ENCODE measurements at regions not wholly inside any gene's neighbourhood (a gene's known extent, or its start where the extent isn't known, plus 50 kb on each side); places are given as distances from the start of the nearest gene placed in this dataset.

DNA sequence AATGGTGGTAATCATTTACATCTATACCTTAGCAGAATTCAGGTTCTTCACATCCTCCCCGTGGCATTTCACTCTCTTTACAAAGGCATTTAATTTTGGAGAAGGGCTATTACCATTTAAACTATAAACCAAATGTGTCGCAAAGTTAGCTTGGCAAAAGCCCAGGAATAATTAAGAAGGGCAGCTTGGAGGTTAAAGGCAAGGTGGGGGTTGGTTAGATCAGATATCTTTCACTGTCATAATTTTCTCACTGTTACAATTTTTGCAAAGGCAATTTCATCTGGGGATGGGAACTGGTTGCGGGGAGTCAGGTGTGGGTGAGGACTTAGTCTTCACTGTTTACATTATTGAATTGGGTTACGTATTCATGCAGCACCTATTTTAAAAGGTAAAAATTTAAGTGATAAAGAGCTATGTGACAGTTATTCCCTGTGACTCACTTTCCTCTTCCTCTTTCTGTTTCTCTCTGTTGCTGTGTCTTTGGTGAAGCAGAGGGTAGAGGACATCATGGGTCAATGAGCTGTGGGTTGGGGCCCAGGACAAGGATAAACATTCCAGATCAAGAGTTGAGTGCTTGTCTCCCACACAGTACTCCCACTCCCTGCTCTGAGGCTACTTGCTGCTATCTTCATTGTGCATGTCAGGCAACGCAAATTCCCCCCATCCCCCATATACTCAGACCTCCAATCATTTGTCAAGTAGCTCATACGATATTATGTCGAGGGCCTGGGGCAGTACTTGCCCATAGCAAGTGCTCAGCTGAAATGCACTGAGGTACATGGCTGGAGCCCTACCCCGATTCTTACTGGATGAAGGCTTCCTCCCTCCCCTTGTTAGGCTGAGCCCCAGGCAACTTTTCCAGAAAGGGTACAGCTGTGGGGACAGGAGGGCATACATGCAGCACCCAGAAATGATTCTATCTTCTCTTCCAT, 223.1 kb upstream of the MYLIP start (continued):
- TF ChIP-seq EP300 (IDR thresholded peaks at IDR 0.05; ENCODE audit: borderline replicate concordance in 1 of 2, control insufficient read depth in 1 of 2, low read depth in 2 of 2, low read length in 2 of 2), result peak; percentile 39 to 59; a peak in 2 of 4 replicates
- TF ChIP-seq HDAC2 (IDR thresholded peaks at IDR 0.05), result no peak
- peak; percentile 32; the same call in 1 of the 2 replicates for TF ChIP-seq CREM (IDR thresholded peaks at IDR 0.05; ENCODE audit: low read depth)
- no peak for TF ChIP-seq HCFC1 (IDR thresholded peaks at IDR 0.05; ENCODE audit: low read length)
- TF ChIP-seq, protein P1, sequence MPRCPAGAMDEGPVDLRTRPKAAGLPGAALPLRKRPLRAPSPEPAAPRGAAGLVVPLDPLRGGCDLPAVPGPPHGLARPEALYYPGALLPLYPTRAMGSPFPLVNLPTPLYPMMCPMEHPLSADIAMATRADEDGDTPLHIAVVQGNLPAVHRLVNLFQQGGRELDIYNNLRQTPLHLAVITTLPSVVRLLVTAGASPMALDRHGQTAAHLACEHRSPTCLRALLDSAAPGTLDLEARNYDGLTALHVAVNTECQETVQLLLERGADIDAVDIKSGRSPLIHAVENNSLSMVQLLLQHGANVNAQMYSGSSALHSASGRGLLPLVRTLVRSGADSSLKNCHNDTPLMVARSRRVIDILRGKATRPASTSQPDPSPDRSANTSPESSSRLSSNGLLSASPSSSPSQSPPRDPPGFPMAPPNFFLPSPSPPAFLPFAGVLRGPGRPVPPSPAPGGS (IDR thresholded peaks at IDR 0.05; ENCODE audit: borderline replicate concordance, insufficient read depth, low read depth, low read length, poor library complexity, severe bottlenecking), result no peak
- TF ChIP-seq CHD2 (IDR thresholded peaks at IDR 0.05; ENCODE audit: borderline replicate concordance, low read depth, low read length), result no peak
- TF ChIP-seq SPI1 (IDR thresholded peaks at IDR 0.05; ENCODE audit: borderline replicate concordance, insufficient read depth, low read depth, low read length), result peak; percentile 89
- no peak for TF ChIP-seq NR2C1 (IDR thresholded peaks at IDR 0.05)
- no peak for TF ChIP-seq ZNF207 (IDR thresholded peaks at IDR 0.05; ENCODE audit: borderline replicate concordance)
- TF ChIP-seq POLR2AphosphoS5 (IDR thresholded peaks at IDR 0.05; ENCODE audit: low read length), result no peak
- TF ChIP-seq, protein P2, sequence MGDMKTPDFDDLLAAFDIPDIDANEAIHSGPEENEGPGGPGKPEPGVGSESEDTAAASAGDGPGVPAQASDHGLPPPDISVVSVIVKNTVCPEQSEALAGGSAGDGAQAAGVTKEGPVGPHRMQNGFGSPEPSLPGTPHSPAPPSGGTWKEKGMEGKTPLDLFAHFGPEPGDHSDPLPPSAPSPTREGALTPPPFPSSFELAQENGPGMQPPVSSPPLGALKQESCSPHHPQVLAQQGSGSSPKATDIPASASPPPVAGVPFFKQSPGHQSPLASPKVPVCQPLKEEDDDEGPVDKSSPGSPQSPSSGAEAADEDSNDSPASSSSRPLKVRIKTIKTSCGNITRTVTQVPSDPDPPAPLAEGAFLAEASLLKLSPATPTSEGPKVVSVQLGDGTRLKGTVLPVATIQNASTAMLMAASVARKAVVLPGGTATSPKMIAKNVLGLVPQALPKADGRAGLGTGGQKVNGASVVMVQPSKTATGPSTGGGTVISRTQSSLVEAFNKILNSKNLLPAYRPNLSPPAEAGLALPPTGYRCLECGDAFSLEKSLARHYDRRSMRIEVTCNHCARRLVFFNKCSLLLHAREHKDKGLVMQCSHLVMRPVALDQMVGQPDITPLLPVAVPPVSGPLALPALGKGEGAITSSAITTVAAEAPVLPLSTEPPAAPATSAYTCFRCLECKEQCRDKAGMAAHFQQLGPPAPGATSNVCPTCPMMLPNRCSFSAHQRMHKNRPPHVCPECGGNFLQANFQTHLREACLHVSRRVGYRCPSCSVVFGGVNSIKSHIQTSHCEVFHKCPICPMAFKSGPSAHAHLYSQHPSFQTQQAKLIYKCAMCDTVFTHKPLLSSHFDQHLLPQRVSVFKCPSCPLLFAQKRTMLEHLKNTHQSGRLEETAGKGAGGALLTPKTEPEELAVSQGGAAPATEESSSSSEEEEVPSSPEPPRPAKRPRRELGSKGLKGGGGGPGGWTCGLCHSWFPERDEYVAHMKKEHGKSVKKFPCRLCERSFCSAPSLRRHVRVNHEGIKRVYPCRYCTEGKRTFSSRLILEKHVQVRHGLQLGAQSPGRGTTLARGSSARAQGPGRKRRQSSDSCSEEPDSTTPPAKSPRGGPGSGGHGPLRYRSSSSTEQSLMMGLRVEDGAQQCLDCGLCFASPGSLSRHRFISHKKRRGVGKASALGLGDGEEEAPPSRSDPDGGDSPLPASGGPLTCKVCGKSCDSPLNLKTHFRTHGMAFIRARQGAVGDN (IDR thresholded peaks at IDR 0.05), result peak; percentile 56; the same call in 1 of the 2 replicates
- no peak for TF ChIP-seq HDGF (IDR thresholded peaks at IDR 0.05)
- no peak for TF ChIP-seq SMARCA5 (IDR thresholded peaks at IDR 0.05)
- TF ChIP-seq CBFB (IDR thresholded peaks at IDR 0.05; ENCODE audit: low read depth), result 0 out of 2 replicates have a peak, but pooled peaks have one; percentile 16
- TF ChIP-seq BACH1 (IDR thresholded peaks at IDR 0.05; ENCODE audit: borderline replicate concordance), result no peak; the same call in 1 of the 2 replicates
- TF ChIP-seq, protein P3, sequence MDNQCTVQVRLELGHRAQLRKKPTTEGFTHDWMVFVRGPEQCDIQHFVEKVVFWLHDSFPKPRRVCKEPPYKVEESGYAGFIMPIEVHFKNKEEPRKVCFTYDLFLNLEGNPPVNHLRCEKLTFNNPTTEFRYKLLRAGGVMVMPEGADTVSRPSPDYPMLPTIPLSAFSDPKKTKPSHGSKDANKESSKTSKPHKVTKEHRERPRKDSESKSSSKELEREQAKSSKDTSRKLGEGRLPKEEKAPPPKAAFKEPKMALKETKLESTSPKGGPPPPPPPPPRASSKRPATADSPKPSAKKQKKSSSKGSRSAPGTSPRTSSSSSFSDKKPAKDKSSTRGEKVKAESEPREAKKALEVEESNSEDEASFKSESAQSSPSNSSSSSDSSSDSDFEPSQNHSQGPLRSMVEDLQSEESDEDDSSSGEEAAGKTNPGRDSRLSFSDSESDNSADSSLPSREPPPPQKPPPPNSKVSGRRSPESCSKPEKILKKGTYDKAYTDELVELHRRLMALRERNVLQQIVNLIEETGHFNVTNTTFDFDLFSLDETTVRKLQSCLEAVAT (IDR thresholded peaks at IDR 0.05), result peak; percentile 62; the same call in 1 of the 2 replicates
- no peak for TF ChIP-seq ZNF622 (IDR thresholded peaks at IDR 0.05)
- no peak for TF ChIP-seq RFX5 (IDR thresholded peaks at IDR 0.05; ENCODE audit: low read depth, low read length)
- peak; percentile 74 for TF ChIP-seq FOXK2 (IDR thresholded peaks at IDR 0.05)
- no peak for TF ChIP-seq EZH2 (IDR thresholded peaks at IDR 0.05; ENCODE audit: borderline replicate concordance, control insufficient read depth, low read depth, low read length)
- TF ChIP-seq MTA3 (IDR thresholded peaks at IDR 0.05; ENCODE audit: borderline replicate concordance, low read length), result peak; percentile 72; the same call in 1 of the 2 replicates
- 0 out of 2 replicates have a peak, but pooled peaks have one; percentile 13 for TF ChIP-seq IRF4 (IDR thresholded peaks at IDR 0.05; ENCODE audit: low read depth, low read length)
- no peak for TF ChIP-seq KAT2A (conservative IDR thresholded peaks at IDR 0.05; ENCODE audit: control insufficient read depth, low read depth, low read length)
- no peak for TF ChIP-seq RELA (IDR thresholded peaks at IDR 0.05; ENCODE audit: borderline replicate concordance, partially characterized antibody)

Measured in GM12878 (cell line).